HEK293 (cell line): ENCODE measurements at regions not wholly inside any gene's neighbourhood (a gene's known extent, or its start where the extent isn't known, plus 50 kb on each side); places are given as distances from the start of the nearest gene placed in this dataset.
A peak's percentile ranks its signal among the peaks of the same experiment; 100 is the strongest.

Source experiments
- CTCF ChIA-PET: fragments of 350-600 bp; formaldehyde crosslinking; extraction: SDS; loops from one replicate; lab custom pipeline; 2021; ENCODE audit warnings: antibody characterized with exemption; lab: Yijun Ruan, JAX
- POLR2A ChIA-PET: fragments of 300-600 bp; formaldehyde crosslinking; extraction: SDS; loops from one replicate; lab custom pipeline; 2020; ENCODE audit warnings: antibody characterized with exemption, inconsistent platforms; lab: Yijun Ruan, JAX
- H3K27ac ChIP-seq: fragments of 200-500 bp; sonication (Bioruptor generic); 2 replicates; pipeline ENCODE4 v1.5.1; 2014; ENCODE audit warnings: low read depth, low read length, control low read depth, inconsistent platforms; ENCODE audit errors: extremely low read depth
- H3K36me3 ChIP-seq, 2 experiments: fragments of 200-500 bp in 1 of 2; sonication (Bioruptor generic) in 1 of 2; 1 replicate in 1 of 2; 2 replicates in 1 of 2; pipeline ENCODE4 v1.5.1; 2014 to 2017; ENCODE audit warnings: inconsistent platforms in 2 of 2, low read length in 2 of 2; ENCODE audit not compliant: control insufficient read depth in 2 of 2, insufficient read depth in 1 of 2
- H3K4me1 ChIP-seq: fragments of 200-500 bp; sonication (Bioruptor generic); 2 replicates; pipeline ENCODE4 v1.5.1; 2014; ENCODE audit warnings: mild to moderate bottlenecking, low read length, inconsistent platforms; ENCODE audit not compliant: control insufficient read depth, insufficient read depth
- H3K4me3 ChIP-seq: 2 replicates; pipeline ENCODE4 v1.5.1; 2011; ENCODE audit warnings: low read depth, mild to moderate bottlenecking, control low read depth, low read length, moderate library complexity
- H3K9me3 ChIP-seq: fragments of 200-500 bp; sonication (Bioruptor generic); 2 replicates; pipeline ENCODE4 v1.5.1; 2014; ENCODE audit warnings: low read depth, low read length, inconsistent platforms; ENCODE audit not compliant: control insufficient read depth, insufficient read depth
- ATF2 ChIP-seq: fragments of 450-650 bp; formaldehyde crosslinking; IDR thresholded peaks from 2 replicates; pipeline ENCODE4 v1.5.1; 2016; ENCODE audit warnings: missing biosample characterization, missing genetic modification characterization, low read depth
- BCL11B ChIP-seq: fragments of 450-650 bp; formaldehyde crosslinking; IDR thresholded peaks from 2 replicates; pipeline ENCODE4 v1.5.1; 2016; ENCODE audit warnings: low read depth, missing biosample characterization, missing genetic modification characterization
- FEZF1 ChIP-seq: fragments of 450-650 bp; formaldehyde crosslinking; IDR thresholded peaks from 2 replicates; pipeline ENCODE4 v1.5.1; 2016; ENCODE audit warnings: missing biosample characterization, missing genetic modification characterization
- HOXD13 ChIP-seq: sonication (generic); formaldehyde crosslinking; IDR thresholded peaks from 2 replicates; pipeline ENCODE4 v1.8.0; 2022; ENCODE audit warnings: missing genetic modification reagents, borderline replicate concordance
- IKZF3 ChIP-seq: fragments of 450-650 bp; IDR thresholded peaks from 2 replicates; pipeline ENCODE4 v1.5.0; 2018; ENCODE audit warnings: missing biosample characterization, mild to moderate bottlenecking, missing genetic modification characterization, moderate library complexity
- MZF1 ChIP-seq: fragments of 450-650 bp; formaldehyde crosslinking; IDR thresholded peaks from 2 replicates; pipeline ENCODE4 v1.5.1; 2017; ENCODE audit warnings: missing biosample characterization, missing genetic modification characterization, borderline replicate concordance
- ZBTB20 ChIP-seq: fragments of 450-650 bp; formaldehyde crosslinking; IDR thresholded peaks from 2 replicates; pipeline ENCODE4 v1.5.1; 2016; ENCODE audit warnings: missing biosample characterization, missing genetic modification characterization
- ZNF10 ChIP-seq: fragments of 450-650 bp; formaldehyde crosslinking; IDR thresholded peaks from 2 replicates; pipeline ENCODE4 v1.5.1; 2017; ENCODE audit warnings: missing biosample characterization, missing genetic modification characterization
- ZNF221 ChIP-seq: fragments of 450-650 bp; formaldehyde crosslinking; IDR thresholded peaks from 2 replicates; pipeline ENCODE4 v1.5.1; 2017; ENCODE audit warnings: missing biosample characterization, missing genetic modification characterization, borderline replicate concordance
- ZNF391 ChIP-seq: fragments of 450-650 bp; formaldehyde crosslinking; IDR thresholded peaks from 2 replicates; pipeline ENCODE4 v1.5.1; 2016; ENCODE audit warnings: low read depth, missing biosample characterization, missing genetic modification characterization, borderline replicate concordance
- ZNF398 ChIP-seq: fragments of 450-650 bp; formaldehyde crosslinking; IDR thresholded peaks from 2 replicates; pipeline ENCODE4 v1.5.1; 2017; ENCODE audit warnings: missing biosample characterization, missing genetic modification characterization
- ZNF518A ChIP-seq: fragments of 450-650 bp; formaldehyde crosslinking; conservative IDR thresholded peaks from 2 replicates; pipeline ENCODE4 v1.5.1; 2016; ENCODE audit warnings: low read depth, missing biosample characterization, missing genetic modification characterization
- ZNF623 ChIP-seq: fragments of 450-650 bp; formaldehyde crosslinking; IDR thresholded peaks from 2 replicates; pipeline ENCODE4 v1.5.1; 2016; ENCODE audit warnings: missing biosample characterization, missing genetic modification characterization
- ZNF624 ChIP-seq: fragments of 450-650 bp; formaldehyde crosslinking; IDR thresholded peaks from 2 replicates; pipeline ENCODE4 v1.5.1; 2017; ENCODE audit warnings: missing biosample characterization, missing genetic modification characterization
- ZNF677 ChIP-seq: fragments of 450-650 bp; IDR thresholded peaks from 2 replicates; pipeline ENCODE4 v1.5.0; 2018; ENCODE audit warnings: missing biosample characterization, mild to moderate bottlenecking, missing genetic modification characterization, moderate library complexity
- ZNF692 ChIP-seq: fragments of 450-650 bp; formaldehyde crosslinking; IDR thresholded peaks from 2 replicates; pipeline ENCODE4 v1.5.1; 2016; ENCODE audit warnings: missing biosample characterization, missing genetic modification characterization
- ZNF704 ChIP-seq: fragments of 450-650 bp; formaldehyde crosslinking; IDR thresholded peaks from 2 replicates; pipeline ENCODE4 v1.5.1; 2016; ENCODE audit warnings: missing biosample characterization, missing genetic modification characterization
- ZNF747 ChIP-seq: fragments of 450-650 bp; formaldehyde crosslinking; IDR thresholded peaks from 2 replicates; pipeline ENCODE4 v1.5.1; 2016; ENCODE audit warnings: missing biosample characterization, missing genetic modification characterization

- TF ChIP-seq FEZF1 (tag by site-specific recombination) (0 out of 2 replicates have a peak, but pooled peaks have one; percentile 15), ZNF398 (tag by site-specific recombination) (peak; percentile 66)
Measured at GRCh38 chr16:80027007-80027965, 426.7 kb upstream of the MAF start (continued).

- TF ChIP-seq ZNF623 (no peak), HOXD13 (CRISPR knock-in tag) (no peak), ZNF221 (tag by site-specific recombination) (no peak), ZBTB20 (tag by site-specific recombination) (no peak), ZNF747 (tag by site-specific recombination) (no peak), BCL11B (tag by site-specific recombination) (no peak), ZNF10 (tag by site-specific recombination) (no peak), IKZF3 (tag by site-specific recombination) (no peak), ZNF704 (tag by site-specific recombination) (no peak)
- ChIA-PET POLR2A (no interaction called here), CTCF (interaction anchor here (0.5 to 1.0 kb wide), 2 partner anchors 8 to 1521 kb away, joined by 3 read pairs; no protein-coding TSS in a partner anchor)
Measured at GRCh38 chr16:80025236-80025635, 424.7 kb upstream of the MAF start.

GRCh38 chr16:80024443-80024842 is 423.9 kb upstream of the MAF start:
- Histone ChIP-seq H3K4me1 (no peaks in the 10 kb centered on the region; the same call in 1 of the 2 replicates), H3K27ac (no peak overlapping the region), H3K9me3 (no peaks in the 10 kb centered on the region), H3K36me3 (no peaks in the 10 kb centered on the region), H3K4me3 (no peak overlapping the region)
- CTCF ChIA-PET = no interaction called here
- POLR2A ChIA-PET = no interaction called here
- TF ChIP-seq ATF2 = peak; percentile 26; the same call in 1 of the 2 replicates
- TF ChIP-seq MZF1 (tag by site-specific recombination) = no peak
- TF ChIP-seq ZNF624 (tag by site-specific recombination) = no peak
- no peak for TF ChIP-seq ZNF391 (tag by site-specific recombination)
- no peak for TF ChIP-seq ZNF677 (tag by site-specific recombination)
- TF ChIP-seq ZNF692 (tag by site-specific recombination) = no peak
- no peak for TF ChIP-seq ZNF518A (tag by site-specific recombination)

More at GRCh38 chr16:80025236-80025635, 424.7 kb upstream of the MAF start:
- Histone ChIP-seq H3K4me3 (no peak overlapping the region), H3K36me3 (no peaks in the 10 kb centered on the region), H3K4me1 (no peaks in the 10 kb centered on the region; the same call in 1 of the 2 replicates), H3K9me3 (no peaks in the 10 kb centered on the region), H3K27ac (no peak overlapping the region)
